ENCODE measurements at regions not wholly inside any gene's neighbourhood (a gene's known extent, or its start where the extent isn't known, plus 50 kb on each side); places are given as distances from the start of the nearest gene placed in this dataset.
"Not testable (repeated sequence)": the region's sequence is repeated elsewhere in the genome, so short reads cannot be mapped to it uniquely, and the experiment has no call there.

DNA sequence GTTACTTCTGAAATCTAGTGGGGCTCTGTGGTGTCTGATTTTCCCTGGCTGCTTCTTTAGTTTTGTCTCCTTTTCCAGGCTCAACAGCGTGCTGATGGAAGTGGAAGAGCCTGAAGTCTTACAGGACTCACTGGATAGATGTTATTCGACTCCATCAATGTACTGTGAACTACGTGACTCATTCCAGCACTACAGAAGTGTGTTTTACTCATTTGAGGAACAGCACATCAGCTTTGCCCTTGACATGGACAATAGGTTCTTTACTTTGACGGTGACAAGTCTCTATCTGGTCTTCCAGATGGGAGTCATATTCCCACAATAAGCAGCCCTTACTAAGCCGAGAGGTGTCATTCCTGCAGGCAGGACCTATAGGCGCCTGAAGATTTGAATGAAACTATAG, 51.1 kb downstream of the NBPF8 start:
- not testable (repeated sequence) for H3K27ac ChIP-seq (ENCODE audit: low read length); H3K27me3 ChIP-seq (ENCODE audit: control insufficient read depth in 1 of 2, insufficient read depth in 2 of 2, low read length in 2 of 2); H3K9me3 ChIP-seq (ENCODE audit: control insufficient read depth in 2 of 2, low read length in 2 of 2); H3K4me3 ChIP-seq (ENCODE audit: low read length in 2 of 2); H3K4me1 ChIP-seq (ENCODE audit: control insufficient read depth, insufficient read depth, low read length); H3K9ac ChIP-seq (ENCODE audit: low read length in 2 of 2); H3K36me3 ChIP-seq (ENCODE audit: control insufficient read depth in 2 of 2, insufficient read depth in 2 of 2, low read length in 2 of 2)

DNA sequence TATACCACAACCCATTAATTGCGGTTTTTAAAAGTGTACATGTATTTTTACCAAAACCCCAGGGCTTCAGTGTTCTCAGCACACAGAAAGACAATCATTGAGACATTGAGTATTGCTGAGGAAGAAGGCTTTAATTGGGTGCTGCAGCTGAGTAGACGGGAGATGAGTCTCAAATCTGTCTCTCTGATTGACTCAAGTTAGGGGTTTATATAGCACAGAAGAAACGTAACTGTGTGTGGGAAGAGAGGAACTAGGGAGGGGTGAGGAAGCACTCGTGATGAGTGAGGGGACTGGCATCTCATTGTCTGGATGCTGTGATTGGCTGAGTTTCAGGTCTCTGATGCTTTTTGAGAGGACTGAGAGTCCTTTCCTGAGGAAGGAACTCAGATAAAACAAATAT, 62.8 kb downstream of the NBPF8 start:
- H3K9me3 ChIP-seq (ENCODE audit: control insufficient read depth in 2 of 2, low read length in 2 of 2); H3K27ac ChIP-seq (ENCODE audit: low read length); H3K4me3 ChIP-seq (ENCODE audit: low read length in 2 of 2); H3K36me3 ChIP-seq (ENCODE audit: control insufficient read depth in 2 of 2, insufficient read depth in 2 of 2, low read length in 2 of 2); H3K9ac ChIP-seq (ENCODE audit: low read length in 2 of 2); H3K27me3 ChIP-seq (ENCODE audit: control insufficient read depth in 1 of 2, insufficient read depth in 2 of 2, low read length in 2 of 2); H3K4me1 ChIP-seq (ENCODE audit: control insufficient read depth, insufficient read depth, low read length): not testable (repeated sequence)

DNA sequence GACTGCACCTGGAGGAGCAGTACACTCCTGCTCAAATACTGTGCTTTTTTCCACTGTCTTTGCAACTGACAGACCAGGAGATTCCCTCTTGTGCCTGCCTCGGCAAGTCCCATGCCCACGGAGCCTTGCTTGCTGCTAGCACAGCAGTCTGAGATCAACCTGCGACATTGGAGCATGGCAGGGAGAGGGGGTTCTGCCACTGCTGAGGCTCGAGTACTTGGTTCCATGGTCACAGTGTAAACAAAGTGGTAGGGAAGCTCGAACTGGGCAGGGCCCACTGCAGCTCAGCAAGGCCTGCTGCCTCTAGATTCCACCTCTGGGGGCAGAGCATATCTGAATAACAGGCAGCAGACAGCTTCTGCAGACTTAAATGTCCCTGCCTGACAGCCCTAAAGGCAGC, 63.6 kb downstream of the NBPF8 start:
- not testable (repeated sequence) for H3K36me3 ChIP-seq (ENCODE audit: control insufficient read depth in 2 of 2, insufficient read depth in 2 of 2, low read length in 2 of 2); H3K4me3 ChIP-seq (ENCODE audit: low read length in 2 of 2); H3K27ac ChIP-seq (ENCODE audit: low read length); H3K9ac ChIP-seq (ENCODE audit: low read length in 2 of 2); H3K4me1 ChIP-seq (ENCODE audit: control insufficient read depth, insufficient read depth, low read length); H3K27me3 ChIP-seq (ENCODE audit: control insufficient read depth in 1 of 2, insufficient read depth in 2 of 2, low read length in 2 of 2); H3K9me3 ChIP-seq (ENCODE audit: control insufficient read depth in 2 of 2, low read length in 2 of 2)

- H3K36me3 ChIP-seq (ENCODE audit: control insufficient read depth in 2 of 2, insufficient read depth in 2 of 2, low read length in 2 of 2); H3K27ac ChIP-seq (ENCODE audit: low read length): not testable (repeated sequence)
These were observed 72.7 kb downstream of the NBPF8 start for GRCh38 chr1:120487542-120487941.

DNA sequence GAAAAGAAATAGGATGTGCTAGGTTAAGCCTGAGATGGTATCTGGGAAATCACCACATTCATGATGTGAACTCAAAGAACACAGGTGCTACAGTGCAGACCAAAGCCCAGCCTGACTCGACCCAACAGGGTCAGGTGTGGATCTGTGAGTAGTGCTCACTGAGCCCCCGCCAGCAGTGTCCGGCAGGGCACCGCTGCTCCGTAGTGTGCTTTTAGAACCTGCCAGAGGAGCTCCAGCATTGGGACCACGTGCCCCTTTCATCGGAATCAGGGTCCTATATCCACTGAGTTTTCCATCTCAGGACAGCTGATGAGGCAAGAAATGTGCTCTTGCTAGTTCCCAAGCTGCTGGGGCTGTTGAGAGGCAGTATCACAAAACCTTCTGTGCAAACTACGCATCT, 74.4 kb downstream of the NBPF8 start:
- not testable (repeated sequence) for H3K27ac ChIP-seq (ENCODE audit: low read length); H3K9me3 ChIP-seq (ENCODE audit: control insufficient read depth in 2 of 2, low read length in 2 of 2); H3K36me3 ChIP-seq (ENCODE audit: control insufficient read depth in 2 of 2, insufficient read depth in 2 of 2, low read length in 2 of 2); H3K27me3 ChIP-seq (ENCODE audit: control insufficient read depth in 1 of 2, insufficient read depth in 2 of 2, low read length in 2 of 2); H3K4me3 ChIP-seq (ENCODE audit: low read length in 2 of 2); H3K9ac ChIP-seq (ENCODE audit: low read length in 2 of 2); H3K4me1 ChIP-seq (ENCODE audit: control insufficient read depth, insufficient read depth, low read length)

More at GRCh38 chr1:120487542-120487941, 72.7 kb downstream of the NBPF8 start:
- not testable (repeated sequence) for H3K4me1 ChIP-seq (ENCODE audit: control insufficient read depth, insufficient read depth, low read length); H3K27me3 ChIP-seq (ENCODE audit: control insufficient read depth in 1 of 2, insufficient read depth in 2 of 2, low read length in 2 of 2); H3K9ac ChIP-seq (ENCODE audit: low read length in 2 of 2); H3K4me3 ChIP-seq (ENCODE audit: low read length in 2 of 2); H3K9me3 ChIP-seq (ENCODE audit: control insufficient read depth in 2 of 2, low read length in 2 of 2)

DNA sequence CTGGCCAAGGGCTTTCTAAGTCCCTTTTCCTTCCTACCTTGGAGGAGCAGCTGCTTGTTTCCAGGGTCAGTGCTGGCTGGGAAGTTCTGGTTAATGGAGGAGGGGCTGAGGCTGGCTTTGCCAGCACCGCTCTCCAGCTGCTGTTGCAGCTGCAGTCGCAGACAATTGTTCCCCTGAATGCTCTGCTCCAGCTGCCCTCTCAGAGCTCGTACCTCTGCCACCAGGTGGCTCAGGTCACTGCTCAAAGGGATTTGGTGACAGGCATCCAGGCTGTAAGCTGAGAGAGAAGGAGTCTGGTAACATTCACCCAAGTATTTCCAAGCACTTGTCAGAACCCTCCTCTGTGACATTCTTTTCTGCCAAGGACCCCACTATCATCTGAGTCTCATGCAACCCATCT, 82.3 kb downstream of the NBPF8 start:
- H3K27me3 ChIP-seq (ENCODE audit: control insufficient read depth in 1 of 2, insufficient read depth in 2 of 2, low read length in 2 of 2); H3K9me3 ChIP-seq (ENCODE audit: control insufficient read depth in 2 of 2, low read length in 2 of 2); H3K4me3 ChIP-seq (ENCODE audit: low read length in 2 of 2); H3K4me1 ChIP-seq (ENCODE audit: control insufficient read depth, insufficient read depth, low read length); H3K9ac ChIP-seq (ENCODE audit: low read length in 2 of 2); H3K27ac ChIP-seq (ENCODE audit: low read length); H3K36me3 ChIP-seq (ENCODE audit: control insufficient read depth in 2 of 2, insufficient read depth in 2 of 2, low read length in 2 of 2): not testable (repeated sequence)

- not testable (repeated sequence) for H3K9ac ChIP-seq (ENCODE audit: low read length in 2 of 2); H3K27ac ChIP-seq (ENCODE audit: low read length); H3K4me1 ChIP-seq (ENCODE audit: control insufficient read depth, insufficient read depth, low read length); H3K4me3 ChIP-seq (ENCODE audit: low read length in 2 of 2); H3K27me3 ChIP-seq (ENCODE audit: control insufficient read depth in 1 of 2, insufficient read depth in 2 of 2, low read length in 2 of 2); H3K9me3 ChIP-seq (ENCODE audit: control insufficient read depth in 2 of 2, low read length in 2 of 2); H3K36me3 ChIP-seq (ENCODE audit: control insufficient read depth in 2 of 2, insufficient read depth in 2 of 2, low read length in 2 of 2)
These were observed 88.4 kb downstream of the NBPF8 start for GRCh38 chr1:120503284-120503683.

- H3K4me1 ChIP-seq (ENCODE audit: control insufficient read depth, insufficient read depth, low read length); H3K36me3 ChIP-seq (ENCODE audit: control insufficient read depth in 2 of 2, insufficient read depth in 2 of 2, low read length in 2 of 2); H3K9me3 ChIP-seq (ENCODE audit: control insufficient read depth in 2 of 2, low read length in 2 of 2); H3K27me3 ChIP-seq (ENCODE audit: control insufficient read depth in 1 of 2, insufficient read depth in 2 of 2, low read length in 2 of 2); H3K27ac ChIP-seq (ENCODE audit: low read length); H3K9ac ChIP-seq (ENCODE audit: low read length in 2 of 2); H3K4me3 ChIP-seq (ENCODE audit: low read length in 2 of 2): not testable (repeated sequence)
These were observed 91.5 kb downstream of the NBPF8 start for GRCh38 chr1:120506352-120506751.

- not testable (repeated sequence) for H3K4me1 ChIP-seq (ENCODE audit: control insufficient read depth, insufficient read depth, low read length); H3K36me3 ChIP-seq (ENCODE audit: control insufficient read depth in 2 of 2, insufficient read depth in 2 of 2, low read length in 2 of 2); H3K27me3 ChIP-seq (ENCODE audit: control insufficient read depth in 1 of 2, insufficient read depth in 2 of 2, low read length in 2 of 2); H3K4me3 ChIP-seq (ENCODE audit: low read length in 2 of 2); H3K27ac ChIP-seq (ENCODE audit: low read length); H3K9me3 ChIP-seq (ENCODE audit: control insufficient read depth in 2 of 2, low read length in 2 of 2); H3K9ac ChIP-seq (ENCODE audit: low read length in 2 of 2)
These were observed 93.5 kb downstream of the NBPF8 start for GRCh38 chr1:120508351-120508750.

DNA sequence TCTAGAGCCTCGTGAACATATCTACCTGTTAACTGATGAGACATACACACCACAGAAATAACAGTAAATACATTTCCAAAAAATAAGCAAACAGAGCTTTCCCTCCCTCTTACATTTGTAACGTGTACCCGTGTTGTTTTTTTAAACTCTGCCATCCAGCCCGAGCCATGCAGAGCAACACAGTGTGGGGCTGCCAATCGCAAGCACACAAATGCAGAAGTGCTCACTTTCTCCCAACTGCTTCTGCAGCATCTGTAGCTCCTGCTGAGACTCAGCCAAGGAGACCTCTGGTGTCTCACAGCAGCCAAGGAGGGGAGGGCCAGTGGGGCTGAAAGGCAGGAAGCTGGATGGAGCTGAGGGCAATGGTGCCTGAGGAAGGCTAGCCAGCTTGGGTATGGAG, 94.4 kb downstream of the NBPF8 start:
- H3K4me3 ChIP-seq (ENCODE audit: low read length in 2 of 2); H3K9ac ChIP-seq (ENCODE audit: low read length in 2 of 2); H3K9me3 ChIP-seq (ENCODE audit: control insufficient read depth in 2 of 2, low read length in 2 of 2); H3K27me3 ChIP-seq (ENCODE audit: control insufficient read depth in 1 of 2, insufficient read depth in 2 of 2, low read length in 2 of 2); H3K27ac ChIP-seq (ENCODE audit: low read length); H3K36me3 ChIP-seq (ENCODE audit: control insufficient read depth in 2 of 2, insufficient read depth in 2 of 2, low read length in 2 of 2); H3K4me1 ChIP-seq (ENCODE audit: control insufficient read depth, insufficient read depth, low read length): not testable (repeated sequence)

GRCh38 chr1:120513099-120513498, 98.3 kb downstream of the NBPF8 start:
- not testable (repeated sequence) for H3K4me1 ChIP-seq (ENCODE audit: control insufficient read depth, insufficient read depth, low read length); H3K36me3 ChIP-seq (ENCODE audit: control insufficient read depth in 2 of 2, insufficient read depth in 2 of 2, low read length in 2 of 2); H3K27me3 ChIP-seq (ENCODE audit: control insufficient read depth in 1 of 2, insufficient read depth in 2 of 2, low read length in 2 of 2); H3K27ac ChIP-seq (ENCODE audit: low read length); H3K9ac ChIP-seq (ENCODE audit: low read length in 2 of 2); H3K9me3 ChIP-seq (ENCODE audit: control insufficient read depth in 2 of 2, low read length in 2 of 2); H3K4me3 ChIP-seq (ENCODE audit: low read length in 2 of 2)

DNA sequence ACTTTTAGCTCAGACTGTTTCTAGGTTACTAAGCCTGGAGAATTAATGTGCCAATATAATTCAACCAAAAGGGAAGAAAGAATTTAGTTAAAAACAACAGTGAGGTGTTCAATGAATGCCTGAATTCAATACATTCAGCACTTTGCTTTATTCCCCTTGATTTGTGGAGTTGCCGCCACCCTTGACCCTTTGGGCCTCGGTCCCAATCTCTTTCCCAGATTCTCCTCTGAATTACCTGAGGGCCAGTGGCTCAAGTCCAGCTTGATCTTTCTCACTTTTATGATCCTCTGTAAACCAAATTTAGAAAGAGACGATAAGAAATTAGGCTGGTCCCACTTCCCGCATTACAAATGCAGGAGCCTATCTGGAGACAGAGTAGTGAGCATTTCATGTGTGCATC, 98.7 kb downstream of the NBPF8 start:
- not testable (repeated sequence) for H3K27ac ChIP-seq (ENCODE audit: low read length); H3K9ac ChIP-seq (ENCODE audit: low read length in 2 of 2); H3K4me3 ChIP-seq (ENCODE audit: low read length in 2 of 2); H3K4me1 ChIP-seq (ENCODE audit: control insufficient read depth, insufficient read depth, low read length); H3K36me3 ChIP-seq (ENCODE audit: control insufficient read depth in 2 of 2, insufficient read depth in 2 of 2, low read length in 2 of 2); H3K9me3 ChIP-seq (ENCODE audit: control insufficient read depth in 2 of 2, low read length in 2 of 2); H3K27me3 ChIP-seq (ENCODE audit: control insufficient read depth in 1 of 2, insufficient read depth in 2 of 2, low read length in 2 of 2)

All from stomach smooth muscle (tissue), 2 donors.